ENCODE measurements at regions not wholly inside any gene's neighbourhood (a gene's known extent, or its start where the extent isn't known, plus 50 kb on each side); places are given as distances from the start of the nearest gene placed in this dataset.
"Not testable (repeated sequence)": the region's sequence is repeated elsewhere in the genome, so short reads cannot be mapped to it uniquely, and the experiment has no call there.

- no peak for TF ChIP-seq CTCF (conservative IDR thresholded peaks at IDR 0.05)
- Mint-ChIP-seq H3K4me3 (peak overlapping the region; percentile 0), H3K27me3 (ENCODE audit: low read depth) (peaks cover 92% of the 10 kb centered on the region), H3K36me3 (ENCODE audit: low read depth) (no peaks in the 10 kb centered on the region), H3K4me1 (peaks cover 19% of the 10 kb centered on the region), H3K27ac (ENCODE audit: unreplicated experiment) (no peak overlapping the region), H3K9me3 (no peaks in the 10 kb centered on the region)
- DNase-seq (ENCODE audit: low read depth, low spot score), result no peak
These were observed 513.6 kb downstream of the SLCO4C1 start for GRCh38 chr5:101782352-101783103.

GRCh38 chr5:101751105-101751504 lies 545.0 kb downstream of the SLCO4C1 start:
- no peaks in the 10 kb centered on the region for H3K9me3 Mint-ChIP-seq
- H3K4me3 Mint-ChIP-seq, result no peak overlapping the region
- no peak for TF ChIP-seq CTCF (conservative IDR thresholded peaks at IDR 0.05)
- DNase-seq (ENCODE audit: low read depth, low spot score), result no peak
- H3K27ac Mint-ChIP-seq (ENCODE audit: unreplicated experiment), result no peak overlapping the region
- no peaks in the 10 kb centered on the region for H3K4me1 Mint-ChIP-seq
- H3K27me3 Mint-ChIP-seq (ENCODE audit: low read depth), result peaks cover 3% of the 10 kb centered on the region
- H3K36me3 Mint-ChIP-seq (ENCODE audit: low read depth), result no peaks in the 10 kb centered on the region

GRCh38 chr5:101743000-101743399 lies 553.1 kb downstream of the SLCO4C1 start:
- not testable (repeated sequence) for H3K36me3 Mint-ChIP-seq (ENCODE audit: low read depth); H3K9me3 Mint-ChIP-seq; H3K27me3 Mint-ChIP-seq (ENCODE audit: low read depth); H3K4me1 Mint-ChIP-seq; DNase-seq (ENCODE audit: low read depth, low spot score); H3K27ac Mint-ChIP-seq (ENCODE audit: unreplicated experiment); H3K4me3 Mint-ChIP-seq

- no peaks in the 10 kb centered on the region for H3K36me3 Mint-ChIP-seq (ENCODE audit: low read depth)
- H3K27me3 Mint-ChIP-seq (ENCODE audit: low read depth), result no peaks in the 10 kb centered on the region
- TF ChIP-seq CTCF (conservative IDR thresholded peaks at IDR 0.05), result peak; percentile 42
- no peak overlapping the region for H3K4me3 Mint-ChIP-seq
- no peaks in the 10 kb centered on the region for H3K9me3 Mint-ChIP-seq
- no peak overlapping the region for H3K27ac Mint-ChIP-seq (ENCODE audit: unreplicated experiment)
- no peak for DNase-seq (ENCODE audit: low read depth, low spot score)
- H3K4me1 Mint-ChIP-seq, result no peaks in the 10 kb centered on the region
These were observed 567.2 kb downstream of the SLCO4C1 start for GRCh38 chr5:101728933-101729332.

GRCh38 chr5:101721543-101721942 lies 574.5 kb downstream of the SLCO4C1 start:
- TF ChIP-seq CTCF (conservative IDR thresholded peaks at IDR 0.05), result no peak
- DNase-seq (ENCODE audit: low read depth, low spot score), result no peak
- Mint-ChIP-seq H3K36me3 (ENCODE audit: low read depth) (no peaks in the 10 kb centered on the region), H3K27ac (ENCODE audit: unreplicated experiment) (no peak overlapping the region), H3K4me1 (peaks cover 5% of the 10 kb centered on the region), H3K27me3 (ENCODE audit: low read depth) (no peaks in the 10 kb centered on the region), H3K4me3 (no peak overlapping the region), H3K9me3 (peaks cover 3% of the 10 kb centered on the region)

GRCh38 chr5:101720033-101720432 lies 576.1 kb downstream of the SLCO4C1 start:
- H3K27ac Mint-ChIP-seq (ENCODE audit: unreplicated experiment), result no peak overlapping the region
- no peaks in the 10 kb centered on the region for H3K27me3 Mint-ChIP-seq (ENCODE audit: low read depth)
- TF ChIP-seq CTCF (conservative IDR thresholded peaks at IDR 0.05), result no peak
- H3K4me3 Mint-ChIP-seq, result no peak overlapping the region
- peaks cover 3% of the 10 kb centered on the region for H3K9me3 Mint-ChIP-seq
- DNase-seq (ENCODE audit: low read depth, low spot score), result no peak
- H3K4me1 Mint-ChIP-seq, result peaks cover 5% of the 10 kb centered on the region
- no peaks in the 10 kb centered on the region for H3K36me3 Mint-ChIP-seq (ENCODE audit: low read depth)
